Smooth muscle cell of the brain vasculature (primary cell): ENCODE measurements at regions not wholly inside any gene's neighbourhood (a gene's known extent, or its start where the extent isn't known, plus 50 kb on each side); places are given as distances from the start of the nearest gene placed in this dataset.
"Not testable (repeated sequence)": the region's sequence is repeated elsewhere in the genome, so short reads cannot be mapped to it uniquely, and the experiment has no call there.

Source experiments
- DNase-seq: peaks from one replicate; pipeline ENCODE4 v3.0.0-alpha.2; 2012; ENCODE audit warnings: low read depth, low spot score

DNA sequence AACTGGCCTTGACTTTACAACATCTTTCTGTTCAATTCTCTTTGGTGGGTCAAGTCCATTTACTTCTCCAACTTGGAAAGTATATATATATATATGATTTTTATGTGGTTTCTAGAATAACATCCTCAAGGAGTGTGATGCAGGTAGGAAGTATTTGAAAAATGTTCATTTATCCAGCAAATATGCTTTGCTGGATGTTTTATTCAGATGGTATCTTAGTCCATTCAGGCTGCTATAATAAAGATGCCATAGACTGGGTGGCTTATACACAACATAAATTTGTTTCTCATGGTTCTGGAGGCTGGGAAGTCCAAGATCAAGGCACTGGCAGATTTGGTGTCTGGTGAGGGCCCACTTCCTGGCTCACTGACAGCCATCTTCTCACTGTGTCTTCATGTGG, 168.7 kb upstream of the RASGRP1 start:
- no peak for DNase-seq

DNA sequence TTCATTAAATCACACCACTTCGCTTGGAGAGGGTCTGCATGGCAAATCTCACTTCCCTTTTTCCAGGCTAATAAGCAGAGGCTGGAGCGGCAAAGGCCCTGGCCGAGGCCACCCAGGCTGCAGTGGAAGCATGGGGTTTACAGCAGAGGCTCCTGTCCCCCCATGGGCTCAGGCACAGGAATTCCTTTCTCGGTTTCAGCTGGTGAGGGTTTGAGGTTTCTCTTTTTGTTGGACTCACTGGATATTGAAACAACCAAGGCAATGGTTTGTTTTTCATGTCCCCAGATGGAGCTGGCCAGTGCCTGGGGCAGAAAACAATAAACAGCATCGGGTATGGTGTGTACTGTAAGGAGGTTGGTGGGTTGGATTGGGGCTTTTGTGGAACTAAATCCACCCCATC, 175.6 kb upstream of the RASGRP1 start:
- DNase-seq: no peak

DNA sequence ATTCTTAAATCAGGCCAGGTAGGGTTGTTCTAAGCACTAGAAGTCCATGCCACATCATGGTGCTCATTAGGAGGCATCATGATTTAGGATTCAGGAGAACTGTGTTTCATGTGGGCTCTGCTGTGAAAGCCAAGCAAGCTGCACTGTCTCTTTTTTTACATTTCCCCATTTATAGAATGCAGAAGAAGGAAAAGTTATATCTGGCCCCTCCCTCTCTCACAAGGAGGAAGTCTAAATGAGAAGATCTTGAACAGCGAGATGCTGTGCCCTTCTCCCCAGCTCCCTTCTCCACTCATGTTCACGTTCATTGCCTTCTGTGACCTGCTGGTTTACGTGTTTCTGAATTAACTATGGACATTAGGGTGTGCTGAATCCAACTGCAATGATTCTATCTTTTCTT, 178.5 kb upstream of the RASGRP1 start:
- DNase-seq: no peak

DNA sequence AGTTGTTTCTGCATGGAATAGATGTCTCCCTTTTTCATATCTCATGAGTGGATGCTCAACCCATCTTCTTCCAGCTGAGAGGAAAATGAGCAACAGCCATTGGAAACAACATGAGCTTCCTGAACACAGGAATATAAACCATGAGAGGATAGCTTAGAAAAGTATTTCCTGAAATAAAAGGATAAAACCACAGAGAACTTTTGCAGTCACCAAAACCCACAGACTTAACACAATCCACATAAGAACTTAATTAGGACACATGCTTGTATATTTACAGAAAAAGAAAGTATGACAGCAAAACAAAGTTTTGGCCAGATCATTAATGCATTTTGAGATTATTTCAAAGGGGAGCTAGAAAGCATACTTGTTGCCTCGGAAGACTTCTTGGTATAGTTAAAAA, 180.5 kb upstream of the RASGRP1 start:
- DNase-seq: no peak

DNA sequence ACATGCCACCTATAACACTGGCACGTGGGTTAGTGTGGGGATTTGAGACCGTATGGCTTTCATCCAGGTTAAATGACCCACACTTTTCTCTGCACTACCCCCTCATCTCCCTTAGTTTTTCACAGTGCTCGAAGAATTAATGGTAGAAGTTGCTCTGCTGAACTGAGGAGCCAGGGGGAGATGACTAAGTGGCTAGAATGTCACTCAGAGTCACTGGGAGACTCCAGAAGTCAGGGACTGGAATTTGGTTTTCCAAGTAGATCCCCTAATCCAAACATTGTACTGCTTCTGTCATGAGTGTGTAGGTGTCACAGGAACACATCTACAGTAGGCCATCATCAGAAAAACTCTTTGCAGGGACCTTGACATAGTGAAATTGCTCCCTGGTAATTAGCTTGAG, 181.0 kb upstream of the RASGRP1 start:
- no peak for DNase-seq

DNA sequence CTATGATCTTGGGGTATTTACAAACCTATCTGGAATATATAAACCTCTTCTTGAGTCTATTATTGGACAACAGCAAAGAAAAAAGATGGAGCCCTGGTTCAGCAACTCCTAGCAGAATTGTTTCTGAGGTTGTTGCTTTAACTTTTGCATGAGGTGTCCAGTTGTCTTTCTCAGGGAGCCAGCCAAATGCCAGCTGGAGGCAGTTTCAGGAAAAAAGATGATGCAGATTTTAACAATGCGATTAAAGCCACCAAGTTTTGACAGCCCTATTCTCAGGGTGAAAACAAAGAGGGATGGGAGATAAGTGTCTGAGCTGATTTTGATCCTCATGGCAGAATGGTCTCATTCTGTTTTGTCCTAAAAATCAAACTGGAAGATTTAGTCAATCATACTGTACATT, 181.6 kb upstream of the RASGRP1 start:
- no peak for DNase-seq

DNA sequence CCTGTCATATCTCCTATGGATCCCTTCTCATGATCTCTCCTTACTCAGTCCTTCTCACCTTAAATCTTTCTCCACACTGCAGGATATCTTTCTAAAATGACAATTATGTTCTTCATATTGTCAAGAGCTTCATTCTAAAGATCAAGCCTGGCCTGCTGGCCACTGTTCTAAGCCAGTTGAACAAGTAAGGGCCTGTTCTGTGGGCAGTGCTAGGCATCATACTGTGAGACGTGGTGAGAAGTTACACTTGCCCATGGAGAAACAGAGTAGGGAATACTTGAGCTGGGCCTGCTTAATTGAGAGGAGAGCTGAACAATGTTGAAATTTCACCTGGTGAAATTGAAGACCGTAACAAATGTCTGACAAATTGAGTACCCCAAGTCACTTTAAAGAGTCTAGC, 184.1 kb upstream of the RASGRP1 start:
- no peak for DNase-seq

DNA sequence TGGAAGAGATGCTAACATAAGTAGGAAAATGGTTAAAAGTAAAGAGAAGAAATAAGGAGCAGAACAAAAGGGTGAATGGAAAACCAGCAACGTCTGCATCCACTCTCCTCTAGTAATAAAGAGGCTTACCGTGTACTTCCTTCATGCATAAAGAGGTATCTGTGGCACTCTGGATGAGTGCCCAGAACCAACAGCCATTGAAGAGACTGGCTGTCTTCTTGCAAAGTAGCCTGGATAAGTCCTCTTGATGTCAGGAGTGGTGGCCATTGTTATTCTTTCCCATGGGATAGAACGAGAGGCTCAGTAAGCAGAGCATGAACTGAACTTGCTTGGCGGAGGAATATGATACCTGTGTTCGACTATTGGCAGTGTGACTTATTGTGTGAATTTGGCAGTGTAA, 186.2 kb upstream of the RASGRP1 start:
- no peak for DNase-seq

DNA sequence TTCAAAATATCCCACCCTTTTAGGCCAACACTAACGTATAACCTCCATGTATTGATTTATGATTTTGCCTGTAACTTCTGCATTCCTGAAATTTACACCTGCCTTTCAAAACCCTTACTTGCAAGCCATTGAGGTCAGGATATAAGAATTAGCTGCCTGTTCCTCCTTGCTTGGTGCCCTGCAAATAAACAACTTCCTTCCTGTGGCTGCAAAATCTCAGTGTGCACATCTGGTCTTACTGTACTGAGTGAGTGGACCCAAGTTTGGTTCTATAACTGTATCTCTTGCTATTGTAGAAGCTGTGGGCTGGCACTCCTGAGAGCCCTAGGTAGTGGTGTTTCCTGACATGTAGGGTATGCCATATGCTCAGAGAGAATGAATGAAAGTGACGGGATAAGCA, 191.1 kb upstream of the RASGRP1 start:
- no peak for DNase-seq

DNA sequence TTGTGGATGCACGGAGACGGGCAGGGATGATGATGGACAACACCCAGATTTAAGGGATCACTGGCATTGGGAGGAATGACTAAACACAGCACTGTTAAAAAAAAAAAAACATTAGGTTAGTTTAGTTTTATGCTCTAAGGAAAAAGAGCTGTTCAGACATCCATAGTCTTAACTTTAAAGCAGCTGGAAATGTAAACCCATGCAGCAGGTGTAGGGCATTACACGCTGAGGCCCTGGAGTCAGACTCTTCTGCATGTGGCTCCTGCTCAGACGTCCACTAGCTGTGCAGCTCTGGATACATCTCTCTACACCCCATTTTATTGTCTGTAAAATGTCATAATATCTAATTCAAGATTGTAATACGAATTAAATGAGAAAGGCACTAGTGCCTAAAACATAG, 191.8 kb upstream of the RASGRP1 start:
- no peak for DNase-seq

DNA sequence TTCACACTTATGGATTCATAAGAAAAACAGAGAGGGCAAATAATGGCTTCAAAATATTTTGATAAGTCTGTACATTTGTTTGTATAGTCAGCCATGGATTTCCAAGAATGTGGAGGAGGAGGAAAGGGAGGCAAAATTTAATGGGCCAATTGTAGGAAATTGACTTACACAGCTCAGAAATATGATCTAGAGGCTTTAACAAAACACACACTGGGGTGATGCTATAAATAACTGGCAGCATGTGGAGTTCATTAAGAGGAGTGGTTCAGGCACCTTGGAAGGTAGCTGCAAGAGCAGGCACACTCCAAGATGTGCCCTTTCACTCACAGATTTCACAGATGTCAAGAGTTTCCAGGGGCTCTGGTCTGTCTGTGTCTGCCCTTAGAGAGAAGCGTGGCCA, 193.4 kb upstream of the RASGRP1 start:
- DNase-seq: peak; percentile 40

DNA sequence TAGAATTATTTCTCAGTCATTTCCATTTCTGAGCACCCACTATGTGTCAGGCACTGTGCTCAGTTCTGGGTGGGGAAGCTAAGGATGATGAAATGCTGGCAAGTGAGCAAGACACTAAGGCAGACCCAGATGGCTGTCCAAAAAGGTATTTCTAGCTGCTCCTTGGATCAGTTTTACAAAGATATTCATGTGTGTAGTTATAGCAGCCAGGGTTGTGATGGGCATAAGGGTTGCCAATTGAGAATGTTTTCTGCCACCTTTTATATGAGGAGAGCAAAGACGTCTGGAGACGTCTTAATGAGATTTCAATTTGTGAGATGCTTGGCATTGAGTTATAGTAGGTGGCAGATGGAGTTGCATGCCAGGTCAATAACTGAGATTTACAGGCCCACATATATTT, 197.1 kb upstream of the RASGRP1 start:
- no peak for DNase-seq

DNA sequence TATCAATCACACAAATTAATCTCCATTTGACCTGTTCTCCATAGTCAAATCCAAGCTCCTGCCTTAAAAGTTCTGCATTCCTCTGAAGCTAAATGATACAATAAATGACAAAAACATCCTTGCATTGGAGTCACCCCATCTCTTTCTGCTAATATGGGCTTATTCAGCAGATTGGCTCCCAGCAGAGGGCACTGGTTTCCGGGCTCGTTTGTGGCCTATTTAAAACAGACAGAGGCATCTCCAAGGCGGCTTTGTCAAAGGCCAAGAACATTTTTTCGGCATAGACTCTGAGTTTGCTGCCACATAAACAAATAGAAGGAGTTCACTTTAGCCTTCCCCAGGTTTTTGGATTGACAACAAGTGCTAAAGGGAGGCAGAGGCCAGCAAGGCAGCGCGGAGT, 204.4 kb upstream of the RASGRP1 start:
- peak; percentile 15 for DNase-seq

DNA sequence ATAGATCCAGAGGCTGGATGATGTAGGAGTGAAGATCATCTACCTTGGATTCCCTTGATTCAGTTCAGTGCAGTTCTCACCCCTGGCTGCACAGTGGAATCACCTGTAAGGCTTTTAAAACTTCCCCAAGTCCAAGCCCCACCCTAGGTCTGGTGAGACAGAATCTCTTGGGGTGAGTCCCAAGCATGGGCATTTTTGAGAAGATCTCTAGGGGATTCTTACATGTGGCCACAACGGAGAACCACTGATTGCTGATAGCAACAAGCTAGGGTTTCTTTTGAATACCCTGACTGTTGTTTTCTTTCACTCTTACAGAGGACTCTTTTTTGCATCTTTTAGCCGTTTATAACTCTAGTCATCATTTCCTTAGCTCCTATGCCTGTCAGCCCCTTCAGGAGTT, 204.9 kb upstream of the RASGRP1 start:
- no peak for DNase-seq

DNA sequence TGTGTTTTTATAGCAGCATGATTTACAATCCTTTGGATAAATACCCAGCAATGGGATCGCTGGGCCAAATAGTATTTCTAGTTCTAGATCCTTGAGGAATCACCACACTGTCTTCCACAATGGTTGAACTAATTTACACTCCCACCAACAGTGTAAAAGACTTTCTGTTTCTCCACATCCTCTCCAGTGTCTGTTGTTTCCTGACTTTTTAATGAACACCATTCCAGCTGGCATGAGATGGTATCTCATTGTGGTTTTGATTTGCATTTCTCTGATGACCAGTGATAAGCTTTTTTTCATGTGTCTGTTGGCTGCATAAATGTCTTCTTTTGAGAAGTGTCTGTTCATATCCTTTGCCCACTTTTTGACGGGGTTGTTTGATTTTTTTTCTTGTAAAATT, 209.5 kb upstream of the RASGRP1 start:
- not testable (repeated sequence) for DNase-seq

DNA sequence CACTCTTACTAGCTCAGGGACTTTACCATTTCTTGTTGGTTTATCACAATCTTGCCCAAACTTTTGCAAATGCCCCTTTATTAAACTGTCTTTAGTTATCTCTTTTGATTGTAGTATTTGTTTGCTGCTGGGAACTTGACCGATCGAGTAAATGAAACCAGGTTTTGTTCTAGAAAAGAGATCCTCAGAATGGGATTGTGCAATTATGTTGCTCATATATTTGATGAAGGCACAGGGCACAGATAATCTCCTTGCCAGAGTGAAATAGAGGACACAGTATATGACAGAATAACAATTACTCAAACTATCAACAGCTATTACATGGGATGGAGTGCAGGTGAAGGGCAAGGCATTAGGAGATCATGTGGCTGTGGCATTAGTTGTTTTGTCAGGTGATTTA, 216.6 kb upstream of the RASGRP1 start:
- DNase-seq: no peak

DNA sequence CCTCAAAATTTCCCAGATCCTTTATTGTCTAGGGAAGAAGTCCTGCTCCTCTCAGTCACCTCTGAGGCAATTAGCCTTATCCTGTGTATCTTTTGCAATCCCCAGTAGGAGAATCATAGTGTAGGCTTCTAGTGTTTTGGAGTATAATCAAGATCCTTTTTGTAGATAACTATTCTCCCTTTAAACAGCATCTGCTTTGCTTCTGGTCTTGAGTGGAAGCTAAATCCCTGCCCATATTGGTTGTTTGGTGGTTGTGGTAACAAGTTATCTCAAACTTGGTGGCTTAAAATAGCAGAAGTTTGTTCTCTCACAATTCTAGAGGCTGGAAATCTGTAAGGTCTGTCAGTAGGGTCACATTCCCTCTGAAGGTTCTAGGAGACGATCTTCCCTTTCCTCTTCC, 217.5 kb upstream of the RASGRP1 start:
- no peak for DNase-seq

DNA sequence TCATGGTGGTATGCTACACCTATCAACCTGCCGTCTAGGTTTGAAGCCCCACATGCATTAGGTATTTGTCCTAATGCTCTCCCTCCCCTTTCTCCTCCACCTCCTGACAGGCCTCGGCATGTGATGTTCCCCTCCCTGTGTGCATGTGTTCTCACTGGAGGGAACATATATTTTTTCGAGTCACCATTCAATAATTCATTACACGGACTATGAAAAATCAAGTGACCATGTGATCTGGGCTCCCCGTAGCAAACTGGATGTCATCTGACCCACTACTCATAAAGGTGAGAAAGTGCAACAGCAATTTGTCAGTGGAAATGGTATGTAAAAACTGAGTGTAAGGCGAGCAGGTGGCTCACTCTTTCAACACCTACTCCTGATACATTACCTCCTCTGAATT, 224.3 kb upstream of the RASGRP1 start:
- no peak for DNase-seq

DNA sequence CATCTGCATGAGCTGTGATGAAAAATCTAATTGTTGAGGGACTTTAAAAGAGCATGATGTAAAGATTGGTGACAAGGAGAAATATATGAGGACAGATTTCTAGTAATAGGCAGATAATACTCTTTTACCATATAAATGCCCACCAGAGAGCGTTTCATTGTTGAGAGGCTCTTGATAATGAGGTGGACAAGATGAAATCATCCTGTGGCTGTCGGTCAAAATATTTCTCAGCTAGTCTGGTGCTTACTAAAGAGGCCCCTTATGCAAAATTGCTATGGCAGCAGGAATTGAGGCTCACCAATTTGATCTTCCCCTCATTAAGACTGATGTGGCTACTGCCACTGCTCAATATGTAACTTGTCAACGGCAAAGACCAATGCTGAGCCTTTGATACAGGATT, 225.0 kb upstream of the RASGRP1 start:
- no peak for DNase-seq

DNA sequence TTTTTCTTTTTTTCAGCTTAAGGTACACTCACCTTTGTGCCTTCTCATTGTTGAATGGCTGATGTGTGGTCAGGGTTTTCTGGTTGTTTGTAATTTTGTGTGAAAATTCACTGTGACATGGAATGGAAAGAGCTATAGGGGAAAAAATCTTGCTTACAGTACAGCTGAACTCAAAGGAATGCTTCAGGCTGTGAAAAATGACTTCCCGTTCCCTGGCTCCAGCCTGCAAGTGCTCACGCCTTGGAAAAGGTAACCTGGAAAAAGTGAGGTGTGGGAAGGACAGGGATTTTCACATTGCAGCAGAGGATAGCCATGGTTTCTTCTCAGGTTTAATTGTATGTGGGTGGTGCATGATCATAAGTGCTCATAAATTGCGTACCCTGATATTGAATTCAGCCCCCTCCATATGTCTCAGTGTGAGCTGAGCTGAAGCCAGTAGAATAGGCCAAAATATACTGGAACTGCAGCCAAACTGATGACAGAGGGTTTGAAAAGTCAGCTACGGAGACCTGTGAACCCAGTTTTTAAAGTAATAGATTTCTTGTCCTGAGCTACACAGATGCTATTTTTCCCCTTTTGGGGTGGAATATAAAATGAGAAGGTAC, 228.7 kb upstream of the RASGRP1 start:
- no peak for DNase-seq

DNA sequence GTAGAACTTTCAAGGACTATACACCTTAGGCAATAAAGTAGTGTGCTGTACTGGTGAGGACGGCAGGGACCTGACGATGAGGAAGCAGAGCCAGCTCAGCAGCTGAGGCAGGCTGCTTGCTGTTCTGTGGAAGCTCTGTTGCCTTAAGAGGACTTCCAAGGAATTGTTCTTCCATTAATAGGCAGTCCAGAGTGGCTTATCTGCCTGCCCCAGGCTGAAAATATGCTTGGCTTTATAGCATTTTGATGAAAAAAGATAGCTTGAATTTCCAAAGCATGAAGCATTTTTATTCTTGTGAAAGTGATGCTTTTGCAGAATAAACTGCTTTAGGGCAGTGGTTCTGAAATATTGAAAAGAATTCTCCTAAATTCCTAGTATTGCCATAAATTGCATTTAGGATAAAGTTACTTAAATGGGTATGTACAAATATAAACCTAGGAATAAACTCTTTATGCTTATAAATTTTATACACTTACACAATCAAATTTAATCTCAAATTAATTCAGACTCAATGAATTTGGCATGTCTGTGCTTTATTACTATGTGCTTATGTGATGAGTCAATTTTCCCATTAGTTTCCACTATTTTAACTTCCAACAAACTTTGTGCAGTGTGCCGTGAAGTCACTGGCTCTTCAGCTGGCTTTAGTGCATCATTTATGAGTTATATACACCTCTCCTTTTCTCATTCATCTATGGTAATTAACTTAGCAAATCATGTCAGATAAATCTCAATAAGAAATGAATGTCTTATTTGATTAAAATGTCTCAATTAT, 231.0 kb upstream of the RASGRP1 start:
- no peak for DNase-seq

DNA sequence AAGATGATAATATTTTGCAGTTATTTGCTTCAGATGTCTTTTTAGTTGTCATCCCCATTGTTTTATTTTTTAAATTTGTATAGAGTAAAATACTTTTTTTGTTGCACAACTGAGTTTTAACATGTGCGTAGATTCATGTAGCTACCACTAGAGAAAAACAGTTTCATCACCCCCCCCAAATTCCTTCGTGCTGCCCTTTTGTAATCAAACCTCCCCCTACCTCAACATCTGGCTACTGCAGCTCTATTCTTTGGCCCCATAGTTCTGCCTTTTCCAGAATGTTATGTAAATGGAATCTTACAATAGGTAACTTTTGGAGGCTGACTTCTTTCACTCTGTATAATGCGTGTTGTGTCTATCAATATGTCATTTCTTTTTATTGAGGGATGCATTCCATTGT, 232.0 kb upstream of the RASGRP1 start:
- no peak for DNase-seq

DNA sequence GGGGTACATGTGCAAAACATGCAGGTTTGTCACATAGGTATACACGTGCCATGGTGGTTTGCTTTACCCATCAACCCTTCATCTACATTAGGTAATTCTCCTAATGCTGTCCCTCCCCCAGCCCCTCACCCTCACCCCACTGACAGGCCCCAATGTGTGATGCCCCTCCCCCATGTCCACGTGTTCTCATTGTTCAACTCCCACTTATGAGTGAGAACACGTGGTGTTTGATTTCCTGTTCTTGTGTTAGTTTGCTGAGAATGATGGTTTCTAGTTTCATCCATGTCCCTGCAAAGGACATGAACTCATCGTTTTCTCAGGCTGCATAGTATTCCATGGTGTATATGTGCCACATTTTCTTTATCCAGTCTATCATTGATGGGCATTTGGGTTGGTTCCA, 232.9 kb upstream of the RASGRP1 start:
- DNase-seq: not testable (repeated sequence)

DNA sequence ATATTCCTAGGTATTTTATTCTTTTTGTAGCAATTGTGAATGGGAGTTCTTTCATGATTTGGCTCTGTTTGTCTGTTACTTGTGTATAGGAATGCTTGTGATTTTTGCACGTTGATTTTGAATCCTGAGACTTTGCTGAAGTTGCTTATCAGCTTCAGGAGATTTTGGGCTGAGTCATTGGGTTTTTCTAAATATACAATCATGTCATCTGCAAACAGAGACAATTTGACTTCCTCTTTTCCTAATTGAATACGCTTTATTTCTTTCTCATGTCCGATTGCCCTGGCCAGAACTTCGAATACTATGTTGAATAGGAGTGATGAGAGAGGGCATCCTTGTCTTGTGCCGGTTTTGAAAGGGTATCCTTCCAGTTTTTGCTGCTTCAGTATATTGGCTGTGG, 234.6 kb upstream of the RASGRP1 start:
- DNase-seq: not testable (repeated sequence)
